IMR-90 (cell line): ENCODE measurements at regions not wholly inside any gene's neighbourhood (a gene's known extent, or its start where the extent isn't known, plus 50 kb on each side); places are given as distances from the start of the nearest gene placed in this dataset.

ENCODE experiments used
- ATAC-seq: fragments of 200-7000 bp; cut with Tn5 transposase; 2 replicates; pipeline ENCODE4 v1.9.1; 2020; ENCODE audit warnings: low read depth, mild to moderate bottlenecking, moderate library complexity
- BruUV-seq: library from RNA; stranded (reverse); fragments of 400-500 nt; replicated peaks from 2 replicates; lab custom pipeline; 2021; lab: Mats Ljungman, UMichigan
- CTCF ChIA-PET: fragments of 300-600 bp; formaldehyde crosslinking; extraction: SDS; loops from one replicate; lab custom pipeline; 2021; ENCODE audit warnings: antibody characterized with exemption; lab: Yijun Ruan, JAX
- POLR2A ChIA-PET: fragments of 300-600 bp; sonication (Branson Sonifier 250); formaldehyde crosslinking; loops from one replicate; lab custom pipeline; 2022; ENCODE audit warnings: antibody characterized with exemption; ENCODE audit not compliant: unreplicated experiment; lab: Charles Lee
- DNase-seq: peaks from one replicate; pipeline ENCODE4 v3.0.0; 2013
- H2AFZ ChIP-seq: replicated peaks from 2 replicates; pipeline ENCODE3; 2013; ENCODE audit warnings: low read length, mild to moderate bottlenecking; ENCODE audit not compliant: poor library complexity
- H2AK5ac ChIP-seq: 2 replicates; pipeline ENCODE4 v1.6.1; 2013; ENCODE audit warnings: low read depth, low read length, inconsistent platforms
- H2AK9ac ChIP-seq: replicated peaks from 2 replicates; pipeline ENCODE3; 2013; ENCODE audit warnings: mild to moderate bottlenecking, low read depth, low read length, moderate library complexity; ENCODE audit not compliant: poor library complexity
- H2BK120ac ChIP-seq: 2 replicates; pipeline ENCODE4 v1.6.1; 2013; ENCODE audit warnings: low read depth, low read length, inconsistent platforms
- H2BK15ac ChIP-seq: 3 replicates; pipeline ENCODE4 v1.6.1; 2013; ENCODE audit warnings: low read depth, low read length, inconsistent platforms
- H2BK20ac ChIP-seq: 2 replicates; pipeline ENCODE4 v1.6.1; 2013; ENCODE audit warnings: low read depth, mild to moderate bottlenecking, inconsistent platforms, low read length, moderate library complexity
- H2BK5ac ChIP-seq: 2 replicates; pipeline ENCODE4 v1.6.1; 2013; ENCODE audit warnings: mild to moderate bottlenecking, low read depth, low read length, inconsistent platforms; ENCODE audit not compliant: poor library complexity, severe bottlenecking
- H3K14ac ChIP-seq: replicated peaks from 2 replicates; pipeline ENCODE4 v1.6.1; 2013; ENCODE audit warnings: low read depth, low read length, inconsistent platforms
- H3K18ac ChIP-seq: 2 replicates; pipeline ENCODE4 v1.6.1; 2013; ENCODE audit warnings: low read depth, low read length, control low read depth
- H3K23ac ChIP-seq: 2 replicates; pipeline ENCODE4 v1.6.1; 2013; ENCODE audit warnings: low read depth, low read length, inconsistent platforms
- H3K27ac ChIP-seq: 2 replicates; pipeline ENCODE4 v1.5.1; 2013; ENCODE audit warnings: mild to moderate bottlenecking, control low read depth, low read length; ENCODE audit not compliant: insufficient read depth
- H3K27me3 ChIP-seq: 2 replicates; pipeline ENCODE4 v1.6.1; 2013; ENCODE audit warnings: low read length; ENCODE audit not compliant: control insufficient read depth, insufficient read depth
- H3K36me3 ChIP-seq: 2 replicates; pipeline ENCODE4 v1.6.1; 2013; ENCODE audit warnings: low read length, mixed read lengths; ENCODE audit not compliant: control insufficient read depth, insufficient read depth
- H3K4ac ChIP-seq: 2 replicates; pipeline ENCODE4 v1.6.1; 2013; ENCODE audit warnings: low read depth, low read length, inconsistent platforms
- H3K4me1 ChIP-seq: 2 replicates; pipeline ENCODE4 v1.6.1; 2013; ENCODE audit warnings: low read length, mixed read lengths; ENCODE audit not compliant: control insufficient read depth, insufficient read depth
- H3K4me2 ChIP-seq: 2 replicates; pipeline ENCODE4 v1.6.1; 2013; ENCODE audit warnings: low read depth, mild to moderate bottlenecking, control low read depth, low read length, moderate library complexity
- H3K4me3 ChIP-seq: 2 replicates; pipeline ENCODE4 v1.5.1; 2013; ENCODE audit warnings: low read depth, mild to moderate bottlenecking, control low read depth, low read length, moderate library complexity; ENCODE audit not compliant: insufficient read depth
- H3K56ac ChIP-seq: 2 replicates; pipeline ENCODE4 v1.6.1; 2013; ENCODE audit warnings: low read length, inconsistent platforms; ENCODE audit not compliant: insufficient read depth; ENCODE audit errors: extremely low read depth
- H3K79me1 ChIP-seq, 2 experiments: 2 replicates each; pipeline ENCODE4 v1.6.1; 2013; ENCODE audit warnings: low read length in 2 of 2, inconsistent platforms in 1 of 2, low read depth in 1 of 2
- H3K9ac ChIP-seq: 2 replicates; pipeline ENCODE4 v1.6.1; 2013; ENCODE audit warnings: low read depth, low read length, control low read depth
- H3K9me1 ChIP-seq: 2 replicates; pipeline ENCODE4 v1.6.1; 2013; ENCODE audit warnings: low read length, inconsistent platforms; ENCODE audit not compliant: insufficient read depth
- H3K9me3 ChIP-seq: 2 replicates; pipeline ENCODE4 v1.6.1; 2013; ENCODE audit warnings: low read length; ENCODE audit not compliant: control insufficient read depth, insufficient read depth
- H4K20me1 ChIP-seq: 2 replicates; pipeline ENCODE4 v1.6.1; 2013; ENCODE audit warnings: low read length, inconsistent platforms; ENCODE audit not compliant: insufficient read depth
- H4K5ac ChIP-seq: 2 replicates; pipeline ENCODE4 v1.6.1; 2013; ENCODE audit warnings: mild to moderate bottlenecking, low read depth, low read length, control low read depth
- H4K8ac ChIP-seq, 2 experiments: 2 replicates each; pipeline ENCODE4 v1.6.1; 2013; ENCODE audit warnings: low read depth in 2 of 2, low read length in 2 of 2, control low read depth in 1 of 2, inconsistent platforms in 1 of 2
- H4K91ac ChIP-seq: 2 replicates; pipeline ENCODE4 v1.6.1; 2013; ENCODE audit warnings: low read depth, low read length, inconsistent platforms; ENCODE audit not compliant: insufficient read depth
- MXI1 ChIP-seq: IDR thresholded peaks from 2 replicates; pipeline ENCODE4 v1.6.1; 2012; ENCODE audit warnings: low read depth, mild to moderate bottlenecking, low read length, moderate library complexity, borderline replicate concordance
- RAD21 ChIP-seq: IDR thresholded peaks from 2 replicates; pipeline ENCODE4 v1.6.1; 2012; ENCODE audit warnings: low read length, improper control_type of control experiment
- SMC3 ChIP-seq: fragments of 150-350 bp; IDR thresholded peaks from 2 replicates; pipeline ENCODE4 v1.6.1; 2016; ENCODE audit warnings: low read depth, mild to moderate bottlenecking, antibody characterized with exemption, low read length, moderate library complexity
- WGBS, 2 experiments: methylation state at CpG; one replicate each; pipeline versions ENCODE4 v1.1.5 to v1.1.7; 2013; ENCODE audit warnings: missing lambda C conversion rate in 2 of 2; ENCODE audit not compliant: insufficient read length in 1 of 2; ENCODE audit errors: extremely low coverage in 2 of 2; 5-methylcytosine and 5-hydroxymethylcytosine counted together
- dilution Hi-C: fragments of 300-500 bp; cut with HindIII; formaldehyde crosslinking; loops from one replicate; pipeline ENCODE4 v1.14.3; 2018; ENCODE audit warnings: low sequenced_read_pairs; ENCODE audit not compliant: unreplicated experiment
- in situ Hi-C: fragments of 300-500 bp; cut with MboI; formaldehyde crosslinking; loops from 3 replicates; pipeline ENCODE4 v1.14.3; 2019; ENCODE audit warnings: low sequenced_read_pairs, inconsistent platforms, mixed read lengths
- intact Hi-C: fragments of 100-400 bp; cut with micrococcal nuclease; formaldehyde crosslinking; loops from 2 replicates; pipeline ENCODE4 v1.10.0; 2022
- TF ChIP-seq, protein P1 (sequence below): fragments of 150-350 bp; IDR thresholded peaks from 2 replicates; pipeline ENCODE4 v1.6.1; 2016; ENCODE audit warnings: low read depth, mild to moderate bottlenecking, low read length, moderate library complexity, borderline replicate concordance

DNA sequence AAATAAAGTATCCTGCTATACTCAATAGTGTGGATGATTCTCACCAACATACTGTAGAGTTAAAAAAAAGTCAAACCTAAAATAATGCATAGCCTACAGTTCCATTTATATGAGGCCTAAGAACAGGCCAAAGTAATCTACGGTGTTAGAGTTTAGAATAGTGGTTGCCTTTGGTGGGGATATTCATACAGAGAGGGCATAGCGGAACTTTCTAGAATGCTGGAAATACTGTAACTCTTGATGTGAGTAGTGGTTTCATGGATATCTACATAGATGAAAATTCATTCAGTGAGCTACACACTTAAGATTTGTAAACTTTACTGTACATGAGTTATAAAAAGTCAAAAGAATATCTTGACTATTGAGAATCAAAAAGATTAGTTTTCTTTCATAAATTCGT, 349.9 kb upstream of the NFE2L3 start:
- ATAC-seq = no peak
- H2BK15ac ChIP-seq = no peak overlapping the region
- no peak overlapping the region for H3K9ac ChIP-seq
- ChIA-PET CTCF (no interaction called here), POLR2A (no interaction called here)
- H3K9me1 ChIP-seq = no peaks in the 10 kb centered on the region
- H3K9me3 ChIP-seq = no peaks in the 10 kb centered on the region
- H4K91ac ChIP-seq = no peak overlapping the region
- WGBS, 2 experiments = no CpG with 5 or more reads among the region's 3 CpGs
- no peaks in the 10 kb centered on the region; the same call in 1 of the 2 replicates for H4K20me1 ChIP-seq
- dilution Hi-C loops = no loop called here
- TF ChIP-seq, protein P1, sequence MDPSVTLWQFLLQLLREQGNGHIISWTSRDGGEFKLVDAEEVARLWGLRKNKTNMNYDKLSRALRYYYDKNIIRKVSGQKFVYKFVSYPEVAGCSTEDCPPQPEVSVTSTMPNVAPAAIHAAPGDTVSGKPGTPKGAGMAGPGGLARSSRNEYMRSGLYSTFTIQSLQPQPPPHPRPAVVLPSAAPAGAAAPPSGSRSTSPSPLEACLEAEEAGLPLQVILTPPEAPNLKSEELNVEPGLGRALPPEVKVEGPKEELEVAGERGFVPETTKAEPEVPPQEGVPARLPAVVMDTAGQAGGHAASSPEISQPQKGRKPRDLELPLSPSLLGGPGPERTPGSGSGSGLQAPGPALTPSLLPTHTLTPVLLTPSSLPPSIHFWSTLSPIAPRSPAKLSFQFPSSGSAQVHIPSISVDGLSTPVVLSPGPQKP = no peak
- TF ChIP-seq SMC3 (no peak), RAD21 (no peak), MXI1 (no peak)
- H3K27me3 ChIP-seq = no peaks in the 10 kb centered on the region
- H3K36me3 ChIP-seq = no peaks in the 10 kb centered on the region
- H3K4me3 ChIP-seq = no peak overlapping the region
- no peak overlapping the region for H3K23ac ChIP-seq
- peaks cover 3% of the 10 kb centered on the region; the same call in 1 of the 2 replicates for H3K4me1 ChIP-seq
- H2BK120ac ChIP-seq = no peak overlapping the region
- no peak overlapping the region for H3K14ac ChIP-seq
- H3K18ac ChIP-seq = no peak overlapping the region
- intact Hi-C loops = no loop called here
- H2AK5ac ChIP-seq = no peak overlapping the region
- H2BK20ac ChIP-seq = no peak overlapping the region
- no TSS peak for BruUV-seq
- no peak overlapping the region for H3K27ac ChIP-seq
- no peak overlapping the region for H2AFZ ChIP-seq
- H4K5ac ChIP-seq = no peak overlapping the region
- no peaks in the 10 kb centered on the region for H3K79me1 ChIP-seq
- no peak overlapping the region for H2BK5ac ChIP-seq
- no peak overlapping the region for H3K4ac ChIP-seq
- no peak for DNase-seq
- in situ Hi-C loops = no loop called here
- H3K4me2 ChIP-seq = no peak overlapping the region
- H2AK9ac ChIP-seq = no peak overlapping the region
- no peak overlapping the region for H4K8ac ChIP-seq
- no peak overlapping the region for H3K56ac ChIP-seq
